Breast epithelium (tissue), 3 donors: ENCODE measurements at regions not wholly inside any gene's neighbourhood (a gene's known extent, or its start where the extent isn't known, plus 50 kb on each side); places are given as distances from the start of the nearest gene placed in this dataset.

Experiments used
- POLR2A ChIP-seq: fragments of 450-650 bp; IDR thresholded peaks from one replicate; pipeline ENCODE4 v1.6.1; 2016; ENCODE audit warnings: antibody characterized with exemption, mild to moderate bottlenecking, moderate library complexity
- POLR2AphosphoS5 ChIP-seq, 3 donors: sonication (generic); formaldehyde crosslinking; IDR thresholded peaks; one replicate each; pipeline ENCODE4 v1.6.1; 2017; ENCODE audit warnings: antibody characterized with exemption in 3 of 3
- TF ChIP-seq, protein P1 (sequence below), 3 donors: fragments of 450-650 bp; IDR thresholded peaks; one replicate each; pipeline ENCODE4 v1.5.1; 2016 to 2017; ENCODE audit warnings: antibody characterized with exemption in 3 of 3, mild to moderate bottlenecking in 3 of 3, moderate library complexity in 3 of 3

- TF ChIP-seq, protein P1, sequence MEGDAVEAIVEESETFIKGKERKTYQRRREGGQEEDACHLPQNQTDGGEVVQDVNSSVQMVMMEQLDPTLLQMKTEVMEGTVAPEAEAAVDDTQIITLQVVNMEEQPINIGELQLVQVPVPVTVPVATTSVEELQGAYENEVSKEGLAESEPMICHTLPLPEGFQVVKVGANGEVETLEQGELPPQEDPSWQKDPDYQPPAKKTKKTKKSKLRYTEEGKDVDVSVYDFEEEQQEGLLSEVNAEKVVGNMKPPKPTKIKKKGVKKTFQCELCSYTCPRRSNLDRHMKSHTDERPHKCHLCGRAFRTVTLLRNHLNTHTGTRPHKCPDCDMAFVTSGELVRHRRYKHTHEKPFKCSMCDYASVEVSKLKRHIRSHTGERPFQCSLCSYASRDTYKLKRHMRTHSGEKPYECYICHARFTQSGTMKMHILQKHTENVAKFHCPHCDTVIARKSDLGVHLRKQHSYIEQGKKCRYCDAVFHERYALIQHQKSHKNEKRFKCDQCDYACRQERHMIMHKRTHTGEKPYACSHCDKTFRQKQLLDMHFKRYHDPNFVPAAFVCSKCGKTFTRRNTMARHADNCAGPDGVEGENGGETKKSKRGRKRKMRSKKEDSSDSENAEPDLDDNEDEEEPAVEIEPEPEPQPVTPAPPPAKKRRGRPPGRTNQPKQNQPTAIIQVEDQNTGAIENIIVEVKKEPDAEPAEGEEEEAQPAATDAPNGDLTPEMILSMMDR (IDR thresholded peaks at IDR 0.05), result no peak
- TF ChIP-seq POLR2AphosphoS5 (IDR thresholded peaks at IDR 0.05) (no peak), POLR2A (no peak)
Observed at GRCh38 chr6:106886081-106886843, 88.3 kb downstream of the CD24 start.
